ENCODE measurements at regions not wholly inside any gene's neighbourhood (a gene's known extent, or its start where the extent isn't known, plus 50 kb on each side); places are given as distances from the start of the nearest gene placed in this dataset.

GRCh38 chr12:103109861-103110260 is 152.4 kb downstream of the ASCL1 start:
- Histone ChIP-seq H3K4me1 (ENCODE audit: low read length) (no peaks in the 10 kb centered on the region), H3K27me3 (ENCODE audit: low read length) (no peaks in the 10 kb centered on the region), H3K27ac (ENCODE audit: low read length) (no peak overlapping the region), H3K9me2 (replicated peaks; ENCODE audit: insufficient read depth, low read length) (no peaks in the 10 kb centered on the region), H3K4me3 (ENCODE audit: low read length) (no peak overlapping the region), H3K36me3 (ENCODE audit: insufficient read depth, low read length) (no peaks in the 10 kb centered on the region), H4K20me1 (ENCODE audit: insufficient read depth, low read depth, low read length) (no peaks in the 10 kb centered on the region), H3K4me2 (ENCODE audit: low read depth, low read length, poor library complexity, severe bottlenecking) (no peak overlapping the region), H3K9ac (ENCODE audit: low read length) (no peak overlapping the region), H2AFZ (ENCODE audit: low read length) (no peak overlapping the region), H3K79me2 (ENCODE audit: low read length) (no peaks in the 10 kb centered on the region), H3K9me3 (ENCODE audit: low read length) (no peaks in the 10 kb centered on the region)
- DNase-seq = no peak

- Histone ChIP-seq H3K4me2 (ENCODE audit: low read depth, low read length, poor library complexity, severe bottlenecking) (no peak overlapping the region), H3K79me2 (ENCODE audit: low read length) (no peaks in the 10 kb centered on the region), H3K27me3 (ENCODE audit: low read length) (no peaks in the 10 kb centered on the region), H3K9me2 (replicated peaks; ENCODE audit: insufficient read depth, low read length) (no peaks in the 10 kb centered on the region), H3K4me1 (ENCODE audit: low read length) (no peaks in the 10 kb centered on the region), H4K20me1 (ENCODE audit: insufficient read depth, low read depth, low read length) (no peaks in the 10 kb centered on the region), H3K36me3 (ENCODE audit: insufficient read depth, low read length) (no peaks in the 10 kb centered on the region), H2AFZ (ENCODE audit: low read length) (no peak overlapping the region), H3K27ac (ENCODE audit: low read length) (no peak overlapping the region), H3K9ac (ENCODE audit: low read length) (no peak overlapping the region), H3K9me3 (ENCODE audit: low read length) (no peaks in the 10 kb centered on the region), H3K4me3 (ENCODE audit: low read length) (no peak overlapping the region)
- peak; percentile 42 for DNase-seq
Observed at GRCh38 chr12:103114296-103115055, 157.0 kb downstream of the ASCL1 start.

GRCh38 chr12:103128862-103129501 is 171.5 kb downstream of the ASCL1 start:
- H3K4me1 ChIP-seq (ENCODE audit: low read length) = no peaks in the 10 kb centered on the region
- H3K4me3 ChIP-seq (ENCODE audit: low read length) = no peak overlapping the region
- H3K79me2 ChIP-seq (ENCODE audit: low read length) = no peaks in the 10 kb centered on the region
- H3K36me3 ChIP-seq (ENCODE audit: insufficient read depth, low read length) = no peaks in the 10 kb centered on the region
- H3K4me2 ChIP-seq (ENCODE audit: low read depth, low read length, poor library complexity, severe bottlenecking) = no peak overlapping the region
- no peak overlapping the region for H2AFZ ChIP-seq (ENCODE audit: low read length)
- no peaks in the 10 kb centered on the region for H4K20me1 ChIP-seq (ENCODE audit: insufficient read depth, low read depth, low read length)
- H3K27me3 ChIP-seq (ENCODE audit: low read length) = no peaks in the 10 kb centered on the region
- H3K9me3 ChIP-seq (ENCODE audit: low read length) = peaks cover 11% of the 10 kb centered on the region
- H3K27ac ChIP-seq (ENCODE audit: low read length) = no peak overlapping the region
- no peak for DNase-seq
- no peaks in the 10 kb centered on the region for H3K9me2 ChIP-seq (replicated peaks; ENCODE audit: insufficient read depth, low read length)
- no peak overlapping the region for H3K9ac ChIP-seq (ENCODE audit: low read length)

GRCh38 chr12:103130564-103130963 is 173.1 kb downstream of the ASCL1 start:
- Histone ChIP-seq H4K20me1 (ENCODE audit: insufficient read depth, low read depth, low read length) (no peaks in the 10 kb centered on the region), H3K36me3 (ENCODE audit: insufficient read depth, low read length) (no peaks in the 10 kb centered on the region), H3K27ac (ENCODE audit: low read length) (no peak overlapping the region), H3K27me3 (ENCODE audit: low read length) (no peaks in the 10 kb centered on the region), H3K9me2 (replicated peaks; ENCODE audit: insufficient read depth, low read length) (no peaks in the 10 kb centered on the region), H3K9ac (ENCODE audit: low read length) (no peak overlapping the region), H3K4me1 (ENCODE audit: low read length) (no peaks in the 10 kb centered on the region), H3K79me2 (ENCODE audit: low read length) (no peaks in the 10 kb centered on the region), H3K4me2 (ENCODE audit: low read depth, low read length, poor library complexity, severe bottlenecking) (no peak overlapping the region), H2AFZ (ENCODE audit: low read length) (no peak overlapping the region), H3K4me3 (ENCODE audit: low read length) (no peak overlapping the region), H3K9me3 (ENCODE audit: low read length) (peaks cover 19% of the 10 kb centered on the region)
- DNase-seq = no peak

GRCh38 chr12:103138538-103138937 is 181.1 kb downstream of the ASCL1 start:
- Histone ChIP-seq H2AFZ (ENCODE audit: low read length) (no peak overlapping the region), H3K36me3 (ENCODE audit: insufficient read depth, low read length) (no peaks in the 10 kb centered on the region), H3K9me2 (replicated peaks; ENCODE audit: insufficient read depth, low read length) (no peaks in the 10 kb centered on the region), H3K9ac (ENCODE audit: low read length) (no peak overlapping the region), H3K79me2 (ENCODE audit: low read length) (no peaks in the 10 kb centered on the region), H4K20me1 (ENCODE audit: insufficient read depth, low read depth, low read length) (no peaks in the 10 kb centered on the region), H3K27me3 (ENCODE audit: low read length) (no peaks in the 10 kb centered on the region), H3K27ac (ENCODE audit: low read length) (no peak overlapping the region), H3K4me1 (ENCODE audit: low read length) (no peaks in the 10 kb centered on the region), H3K9me3 (ENCODE audit: low read length) (peaks cover 12% of the 10 kb centered on the region), H3K4me2 (ENCODE audit: low read depth, low read length, poor library complexity, severe bottlenecking) (no peak overlapping the region), H3K4me3 (ENCODE audit: low read length) (no peak overlapping the region)
- no peak for DNase-seq

- H4K20me1 ChIP-seq (ENCODE audit: insufficient read depth, low read depth, low read length) = no peaks in the 10 kb centered on the region
- no peak overlapping the region for H2AFZ ChIP-seq (ENCODE audit: low read length)
- peaks cover 4% of the 10 kb centered on the region; the same call in 1 of the 2 replicates for H3K9me3 ChIP-seq (ENCODE audit: low read length)
- no peaks in the 10 kb centered on the region for H3K4me1 ChIP-seq (ENCODE audit: low read length)
- no peak overlapping the region for H3K4me3 ChIP-seq (ENCODE audit: low read length)
- H3K9me2 ChIP-seq (replicated peaks; ENCODE audit: insufficient read depth, low read length) = no peaks in the 10 kb centered on the region
- DNase-seq = no peak
- H3K9ac ChIP-seq (ENCODE audit: low read length) = no peak overlapping the region
- no peak overlapping the region for H3K27ac ChIP-seq (ENCODE audit: low read length)
- no peak overlapping the region for H3K4me2 ChIP-seq (ENCODE audit: low read depth, low read length, poor library complexity, severe bottlenecking)
- H3K27me3 ChIP-seq (ENCODE audit: low read length) = no peaks in the 10 kb centered on the region
- no peaks in the 10 kb centered on the region for H3K79me2 ChIP-seq (ENCODE audit: low read length)
- no peaks in the 10 kb centered on the region for H3K36me3 ChIP-seq (ENCODE audit: insufficient read depth, low read length)
Observed at GRCh38 chr12:103139876-103140275, 182.4 kb downstream of the ASCL1 start.

GRCh38 chr12:103140286-103140685 is 182.8 kb downstream of the ASCL1 start:
- Histone ChIP-seq H3K36me3 (ENCODE audit: insufficient read depth, low read length) (no peaks in the 10 kb centered on the region), H3K4me1 (ENCODE audit: low read length) (no peaks in the 10 kb centered on the region), H2AFZ (ENCODE audit: low read length) (no peak overlapping the region), H3K79me2 (ENCODE audit: low read length) (no peaks in the 10 kb centered on the region), H3K4me2 (ENCODE audit: low read depth, low read length, poor library complexity, severe bottlenecking) (no peak overlapping the region), H3K27ac (ENCODE audit: low read length) (no peak overlapping the region), H3K4me3 (ENCODE audit: low read length) (no peak overlapping the region), H3K27me3 (ENCODE audit: low read length) (no peaks in the 10 kb centered on the region), H3K9me2 (replicated peaks; ENCODE audit: insufficient read depth, low read length) (no peaks in the 10 kb centered on the region), H3K9me3 (ENCODE audit: low read length) (peaks cover 3% of the 10 kb centered on the region; the same call in 1 of the 2 replicates), H3K9ac (ENCODE audit: low read length) (no peak overlapping the region), H4K20me1 (ENCODE audit: insufficient read depth, low read depth, low read length) (no peaks in the 10 kb centered on the region)
- DNase-seq = no peak

- Histone ChIP-seq H3K9ac (ENCODE audit: low read length) (no peak overlapping the region), H3K27ac (ENCODE audit: low read length) (no peak overlapping the region), H3K9me2 (replicated peaks; ENCODE audit: insufficient read depth, low read length) (no peaks in the 10 kb centered on the region), H3K36me3 (ENCODE audit: insufficient read depth, low read length) (no peaks in the 10 kb centered on the region), H3K4me3 (ENCODE audit: low read length) (no peak overlapping the region), H3K27me3 (ENCODE audit: low read length) (0 out of 2 replicates have a peak, but pooled peaks cover 3% of the 10 kb centered on the region), H4K20me1 (ENCODE audit: insufficient read depth, low read depth, low read length) (no peaks in the 10 kb centered on the region), H3K4me2 (ENCODE audit: low read depth, low read length, poor library complexity, severe bottlenecking) (no peak overlapping the region), H3K4me1 (ENCODE audit: low read length) (no peaks in the 10 kb centered on the region), H3K9me3 (ENCODE audit: low read length) (no peaks in the 10 kb centered on the region), H2AFZ (ENCODE audit: low read length) (no peak overlapping the region), H3K79me2 (ENCODE audit: low read length) (no peaks in the 10 kb centered on the region)
- no peak for DNase-seq
Observed at GRCh38 chr12:103144278-103144677, 186.8 kb downstream of the ASCL1 start.

All from Karpas-422 (cell line).